VCaP (cell line): ENCODE measurements at regions not wholly inside any gene's neighbourhood (a gene's known extent, or its start where the extent isn't known, plus 50 kb on each side); places are given as distances from the start of the nearest gene placed in this dataset.

Experiments used
- H3K27ac ChIP-seq: fragments of 450-650 bp; 2 replicates; pipeline ENCODE4 v1.5.1; 2017
- CTCF ChIP-seq: fragments of 450-650 bp; conservative IDR thresholded peaks from 2 replicates; pipeline ENCODE4 v1.5.1; 2017; ENCODE audit warnings: mild to moderate bottlenecking, moderate library complexity

- TF ChIP-seq CTCF: no peak
- H3K27ac ChIP-seq: no peak overlapping the region
These were observed 275.7 kb downstream of the DAD1 start for GRCh38 chr14:22313172-22313801.

- no peak for TF ChIP-seq CTCF
These were observed 277.4 kb downstream of the DAD1 start for GRCh38 chr14:22311636-22312035.

GRCh38 chr14:22305607-22306006 is 283.4 kb downstream of the DAD1 start:
- no peak for TF ChIP-seq CTCF
- H3K27ac ChIP-seq: no peak overlapping the region

More at GRCh38 chr14:22311636-22312035, 277.4 kb downstream of the DAD1 start:
- H3K27ac ChIP-seq: no peak overlapping the region

- H3K27ac ChIP-seq: no peak overlapping the region
- no peak for TF ChIP-seq CTCF
These were observed 284.7 kb downstream of the DAD1 start for GRCh38 chr14:22304326-22304725.

GRCh38 chr14:22303589-22304195 is 285.3 kb downstream of the DAD1 start:
- no peak overlapping the region for H3K27ac ChIP-seq
- peak; percentile 75 for TF ChIP-seq CTCF

- TF ChIP-seq CTCF: no peak
- H3K27ac ChIP-seq: no peak overlapping the region
These were observed 288.4 kb downstream of the DAD1 start for GRCh38 chr14:22300646-22301045.

GRCh38 chr14:22297376-22297775 is 291.6 kb downstream of the DAD1 start:
- no peak for TF ChIP-seq CTCF
- no peak overlapping the region for H3K27ac ChIP-seq
